HG03039 (cell line): ENCODE measurements at regions not wholly inside any gene's neighbourhood (a gene's known extent, or its start where the extent isn't known, plus 50 kb on each side); places are given as distances from the start of the nearest gene placed in this dataset.
"Not testable (repeated sequence)": the region's sequence is repeated elsewhere in the genome, so short reads cannot be mapped to it uniquely, and the experiment has no call there.

Experiments
- ATAC-seq: cut with Tn5 transposase; IDR thresholded peaks from one replicate; pipeline ENCODE4 v1.9.1; 2021; ENCODE audit warnings: mild to moderate bottlenecking, moderate library complexity; ENCODE audit not compliant: unreplicated experiment

GRCh38 chr5:135145985-135146384 is 112.0 kb upstream of the PITX1 start:
- ATAC-seq: no peak

- not testable (repeated sequence) for ATAC-seq
Measured at GRCh38 chr5:135143682-135144081, 109.7 kb upstream of the PITX1 start.

DNA sequence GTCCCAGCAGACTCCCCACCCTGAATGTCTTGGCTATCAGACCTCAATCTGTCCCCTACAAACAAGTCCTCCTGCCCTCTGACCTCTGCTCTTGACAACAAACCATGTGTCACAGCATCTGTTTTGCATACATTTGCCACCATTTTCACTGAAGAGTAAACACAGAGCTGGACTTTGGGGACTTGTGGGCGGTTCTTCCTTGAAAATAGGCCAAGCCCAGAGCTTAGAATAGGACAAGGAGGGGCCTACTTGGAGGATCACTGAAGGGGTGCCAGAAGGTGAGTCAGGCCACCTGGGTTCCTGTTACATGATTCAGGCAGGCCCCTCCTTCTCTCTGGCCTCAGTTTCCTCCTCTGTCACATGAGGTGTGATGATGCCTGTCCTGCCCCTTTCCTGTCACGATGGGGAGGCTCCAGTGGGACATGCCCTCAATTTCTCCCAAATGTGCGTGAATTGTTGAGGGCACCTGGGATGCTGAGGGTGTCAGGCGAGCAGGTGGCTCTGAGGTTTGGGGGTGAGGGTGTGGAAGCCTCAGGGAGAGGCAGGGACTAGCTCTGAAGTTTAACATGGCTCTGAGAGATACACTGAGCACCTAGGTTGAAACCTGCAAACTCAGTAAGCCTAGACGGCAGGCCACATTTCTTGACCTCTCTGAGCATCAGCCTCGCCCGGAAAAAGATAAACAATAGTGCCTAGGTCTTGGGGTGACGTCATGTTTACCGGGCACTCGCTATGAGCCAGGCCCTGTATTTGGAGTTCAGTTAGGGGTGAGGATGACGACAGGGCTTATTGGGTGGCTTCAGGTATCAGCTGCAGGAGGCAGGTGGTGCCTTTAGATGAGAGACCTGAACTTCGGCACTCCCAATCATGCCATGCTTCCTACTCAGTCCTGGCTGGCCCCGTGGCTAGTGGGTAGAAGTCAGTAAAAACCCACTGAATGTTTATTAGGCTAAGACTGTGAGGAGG is 107.6 kb upstream of the PITX1 start:
- no peak for ATAC-seq

- no peak for ATAC-seq
Measured at GRCh38 chr5:135140446-135141204, 106.6 kb upstream of the PITX1 start.

GRCh38 chr5:135139381-135140134 is 105.5 kb upstream of the PITX1 start:
- ATAC-seq: no peak

- no peak for ATAC-seq
Measured at GRCh38 chr5:135138116-135138850, 104.3 kb upstream of the PITX1 start.

DNA sequence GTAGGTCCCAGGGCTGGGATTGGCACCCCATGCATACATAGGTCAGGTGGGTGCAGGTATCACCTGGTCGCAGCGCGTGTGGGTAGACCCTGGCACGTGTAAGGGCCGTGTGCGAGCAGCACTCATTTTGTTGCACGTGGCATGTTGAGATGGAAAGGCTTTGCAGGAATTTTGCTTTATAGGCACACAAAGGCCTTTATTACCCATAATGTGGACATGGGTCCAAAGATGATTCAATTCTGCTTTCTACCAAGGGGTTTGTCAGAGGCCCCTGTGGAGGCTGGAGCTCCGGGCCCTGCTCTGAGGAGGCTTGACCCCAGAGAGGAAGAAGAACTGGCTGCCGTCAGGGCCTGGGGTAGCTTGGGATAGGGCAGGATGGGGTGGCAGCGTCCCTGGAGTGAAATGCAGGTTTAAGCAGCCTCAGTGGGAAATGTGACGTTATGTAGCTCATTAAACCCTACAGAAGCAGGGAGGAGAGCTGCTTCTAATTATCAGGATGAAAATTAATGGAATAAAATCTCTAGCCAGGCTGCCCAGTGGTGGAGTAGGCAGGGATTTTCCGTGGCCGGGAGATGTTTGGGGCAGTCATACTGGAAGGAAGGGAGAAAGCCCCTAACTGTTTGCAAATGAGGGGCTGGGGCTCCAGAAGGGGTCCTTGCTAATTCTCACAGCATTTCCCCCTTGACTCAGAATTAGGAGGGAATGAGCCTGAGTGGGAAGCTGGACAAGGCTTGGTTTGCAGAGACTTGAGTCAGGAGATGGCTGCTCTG is 103.3 kb upstream of the PITX1 start:
- ATAC-seq: no peak

DNA sequence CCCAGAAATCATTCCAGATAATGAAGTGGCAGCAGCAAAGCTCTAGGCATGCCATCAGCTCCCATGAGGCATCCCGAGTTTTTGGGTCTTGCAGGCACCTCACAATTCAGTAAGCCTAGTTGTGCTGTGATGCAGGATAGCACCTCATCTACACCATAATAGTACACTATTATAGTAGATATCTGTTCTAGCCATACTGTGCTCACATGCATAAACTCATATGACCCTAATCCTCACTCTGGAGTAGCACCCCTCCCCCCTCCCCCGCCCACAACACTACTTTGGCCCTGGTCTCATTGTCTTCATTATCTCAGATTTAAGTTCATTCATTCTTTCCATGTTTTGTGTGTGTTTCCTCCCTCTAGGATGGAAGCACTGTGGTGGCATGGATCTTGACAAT is 102.5 kb upstream of the PITX1 start:
- no peak for ATAC-seq

GRCh38 chr5:135135530-135136226 is 101.7 kb upstream of the PITX1 start:
- no peak for ATAC-seq

- ATAC-seq: no peak
Measured at GRCh38 chr5:135134691-135135381, 100.8 kb upstream of the PITX1 start.

DNA sequence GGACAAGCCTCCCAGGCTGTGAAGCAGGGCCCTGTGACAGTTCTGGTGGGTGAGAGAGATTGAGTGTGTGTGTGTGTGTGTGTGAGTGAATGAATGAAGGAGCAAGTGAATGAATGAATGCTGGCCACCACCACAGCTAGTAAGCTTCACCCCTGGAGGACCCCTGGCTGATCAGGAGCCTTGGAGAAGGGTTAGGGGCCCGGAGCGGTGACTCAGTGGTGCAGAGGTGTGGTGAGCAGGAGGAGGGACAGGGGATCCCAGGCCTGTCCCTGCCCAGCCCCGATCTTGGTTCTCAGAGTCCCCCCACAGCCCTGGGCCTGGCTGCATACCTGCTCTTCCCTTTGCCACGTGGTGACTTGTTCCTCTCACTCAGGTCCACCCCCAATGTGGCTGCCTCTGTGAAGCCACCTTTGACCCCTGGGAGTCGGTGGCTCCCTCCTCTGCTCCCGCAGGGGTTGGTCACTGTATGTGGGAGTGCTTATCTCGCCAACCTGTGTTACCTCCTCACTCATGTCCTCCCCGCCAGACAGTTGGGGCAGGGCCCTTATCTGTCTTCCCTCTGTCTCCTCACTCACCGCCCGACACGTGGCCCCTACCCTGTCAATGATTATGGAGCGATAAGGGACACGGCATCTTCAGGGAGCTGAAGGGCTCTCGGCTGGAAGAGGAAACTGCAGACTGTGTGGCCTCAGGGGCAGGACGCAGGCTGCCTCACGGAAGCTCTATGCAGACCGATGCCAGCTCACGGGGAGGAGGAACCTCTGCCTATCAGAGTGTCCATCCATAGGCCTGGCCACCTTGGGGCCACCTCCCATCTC is 99.9 kb upstream of the PITX1 start:
- no peak for ATAC-seq

DNA sequence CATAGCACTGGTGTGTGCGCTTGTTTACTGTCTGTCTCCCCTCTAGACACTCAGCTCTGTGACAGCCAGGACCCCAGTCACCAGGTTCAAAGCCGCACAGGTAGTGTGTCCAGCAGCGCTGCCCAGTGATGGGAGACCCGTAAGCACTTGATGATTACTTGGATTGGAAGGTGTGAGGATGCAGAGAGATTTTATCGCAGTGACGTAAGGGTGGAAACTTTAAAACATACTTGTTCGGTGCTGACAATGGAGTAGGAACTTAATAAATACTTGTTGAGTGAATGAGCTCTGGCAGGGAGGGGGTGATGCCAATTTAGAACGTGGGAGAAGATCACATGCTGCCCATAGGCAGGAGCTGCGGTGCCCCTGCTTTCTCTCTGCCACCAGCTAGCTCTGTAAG is 99.2 kb upstream of the PITX1 start:
- no peak for ATAC-seq

GRCh38 chr5:135131801-135132680 is 98.0 kb upstream of the PITX1 start:
- no peak for ATAC-seq

GRCh38 chr5:135130261-135131215 is 96.5 kb upstream of the PITX1 start:
- ATAC-seq: no peak

GRCh38 chr5:135129307-135129706 is 95.3 kb upstream of the PITX1 start:
- ATAC-seq: no peak

GRCh38 chr5:135128361-135128760 is 94.3 kb upstream of the PITX1 start:
- no peak for ATAC-seq
